GM23338 (cell line): ENCODE measurements at regions not wholly inside any gene's neighbourhood (a gene's known extent, or its start where the extent isn't known, plus 50 kb on each side); places are given as distances from the start of the nearest gene placed in this dataset.

ENCODE experiments used
- ATAC-seq: fragments of 200-7000 bp; cut with Tn5 transposase; 3 replicates; pipeline ENCODE4 v1.9.1; 2020
- DNase-seq: peaks from one replicate; pipeline ENCODE4 v3.0.0-alpha.2; 2015; ENCODE audit warnings: low spot score
- H2AFZ ChIP-seq: fragments of 200-600 bp; sonication (generic); 2 replicates; pipeline ENCODE4 v1.8.0; 2016; ENCODE audit warnings: antibody characterized with exemption, mild to moderate bottlenecking, moderate library complexity
- H3F3A ChIP-seq: fragments of 200-600 bp; sonication (generic); replicated peaks from 2 replicates; pipeline ENCODE4 v1.8.0; 2017; ENCODE audit warnings: antibody characterized with exemption, mixed run types, low read depth
- H3K27ac ChIP-seq: fragments of 200-600 bp; sonication (generic); 2 replicates; pipeline ENCODE4 v1.6.1; 2016; ENCODE audit warnings: low read depth
- H3K27me3 ChIP-seq: fragments of 200-600 bp; sonication (generic); 2 replicates; pipeline ENCODE4 v1.8.0; 2016; ENCODE audit warnings: mild to moderate bottlenecking, mixed run types, moderate library complexity; ENCODE audit not compliant: insufficient read depth
- H3K36me3 ChIP-seq: fragments of 200-600 bp; sonication (generic); 2 replicates; pipeline ENCODE4 v1.8.0; 2016; ENCODE audit warnings: mild to moderate bottlenecking; ENCODE audit not compliant: insufficient read depth
- H3K4me1 ChIP-seq: fragments of 200-600 bp; sonication (generic); 2 replicates; pipeline ENCODE4 v1.8.0; 2016; ENCODE audit warnings: mild to moderate bottlenecking, moderate library complexity; ENCODE audit not compliant: insufficient read depth
- H3K4me2 ChIP-seq: fragments of 200-600 bp; sonication (generic); 2 replicates; pipeline ENCODE4 v1.7.1; 2017; ENCODE audit warnings: mixed run types
- H3K4me3 ChIP-seq: fragments of 200-600 bp; sonication (generic); 2 replicates; pipeline ENCODE4 v1.6.1; 2016; ENCODE audit warnings: mixed run types
- H3K79me2 ChIP-seq: fragments of 200-600 bp; sonication (generic); replicated peaks from 2 replicates; pipeline ENCODE4 v1.8.0; 2017; ENCODE audit warnings: mild to moderate bottlenecking; ENCODE audit not compliant: insufficient read depth
- H3K9me2 ChIP-seq: fragments of 200-600 bp; sonication (generic); 2 replicates; pipeline ENCODE4 v1.8.0; 2017; ENCODE audit not compliant: insufficient read depth
- H4K20me1 ChIP-seq: fragments of 200-600 bp; sonication (generic); replicated peaks from 2 replicates; pipeline ENCODE4 v1.8.0; 2017; ENCODE audit warnings: mild to moderate bottlenecking; ENCODE audit not compliant: insufficient read depth
- H3K27ac Mint-ChIP-seq: 2 replicates; pipeline ENCODE4 v1.8.0; 2020; ENCODE audit warnings: inconsistent platforms, mild to moderate bottlenecking, moderate library complexity, mixed read lengths
- H3K27me3 Mint-ChIP-seq: 3 replicates; pipeline ENCODE4 v1.8.0; 2022; ENCODE audit warnings: low read depth, mild to moderate bottlenecking, moderate library complexity, mixed read lengths, inconsistent platforms; ENCODE audit not compliant: insufficient read depth, poor library complexity
- H3K36me3 Mint-ChIP-seq: 3 replicates; pipeline ENCODE4 v1.8.0; 2021; ENCODE audit warnings: low read depth, mild to moderate bottlenecking, inconsistent platforms, moderate library complexity, mixed read lengths
- H3K4me1 Mint-ChIP-seq: 3 replicates; pipeline ENCODE4 v1.8.0; 2020; ENCODE audit warnings: mild to moderate bottlenecking, inconsistent platforms, mixed read lengths
- H3K4me3 Mint-ChIP-seq: 3 replicates; pipeline ENCODE4 v1.8.0; 2021; ENCODE audit warnings: moderate library complexity, mild to moderate bottlenecking, inconsistent platforms, mixed read lengths
- H3K9me3 Mint-ChIP-seq: 3 replicates; pipeline ENCODE4 v1.8.0; 2020; ENCODE audit warnings: moderate library complexity, mild to moderate bottlenecking, inconsistent platforms, mixed read lengths
- CREB1 ChIP-seq: fragments of 250-450 bp; sonication (Bioruptor Pico); IDR thresholded peaks from 2 replicates; pipeline ENCODE4 v1.5.0; 2020; ENCODE audit warnings: low read depth, mild to moderate bottlenecking, moderate library complexity
- CTCF ChIP-seq, 2 experiments: fragments of 200-600 bp in 1 of 2; sonication (generic) in 1 of 2; conservative IDR thresholded peaks; 2 replicates each; pipeline versions ENCODE4 v1.5.1 to v1.6.1; 2016 to 2017; ENCODE audit warnings: antibody characterized with exemption in 2 of 2, low read depth in 2 of 2, mild to moderate bottlenecking in 2 of 2, moderate library complexity in 1 of 2
- ETS1 ChIP-seq: IDR thresholded peaks from 2 replicates; pipeline ENCODE4 v1.6.1; 2016; ENCODE audit warnings: antibody characterized with exemption
- EZH2 ChIP-seq: fragments of 200-600 bp; sonication (generic); IDR thresholded peaks from one replicate; pipeline ENCODE4 v1.8.0; 2017; ENCODE audit warnings: antibody characterized with exemption, mild to moderate bottlenecking, low read depth; ENCODE audit not compliant: unreplicated experiment
- EZH2phosphoT487 ChIP-seq: fragments of 200-600 bp; sonication (generic); IDR thresholded peaks from one replicate; pipeline ENCODE4 v1.8.1; 2018; ENCODE audit warnings: antibody characterized with exemption; ENCODE audit not compliant: unreplicated experiment
- JUNB ChIP-seq: IDR thresholded peaks from one replicate; pipeline ENCODE4 v1.6.1; 2016; ENCODE audit warnings: antibody characterized with exemption; ENCODE audit not compliant: unreplicated experiment
- NANOG ChIP-seq: IDR thresholded peaks from 2 replicates; pipeline ENCODE4 v1.6.1; 2016; ENCODE audit warnings: antibody characterized with exemption, borderline replicate concordance
- POLR2AphosphoS5 ChIP-seq: IDR thresholded peaks from 2 replicates; pipeline ENCODE4 v1.6.1; 2016; ENCODE audit warnings: antibody characterized with exemption, low read depth
- REST ChIP-seq: IDR thresholded peaks from one replicate; pipeline ENCODE4 v1.6.1; 2018; ENCODE audit warnings: antibody characterized with exemption; ENCODE audit not compliant: unreplicated experiment
- ZNF114 ChIP-seq: fragments of 250-450 bp; sonication (Bioruptor Pico); IDR thresholded peaks from 2 replicates; pipeline ENCODE4 v1.5.0; 2020; ENCODE audit warnings: mild to moderate bottlenecking, moderate library complexity
- ZNF331 ChIP-seq: fragments of 250-450 bp; sonication (Bioruptor Pico); IDR thresholded peaks from 2 replicates; pipeline ENCODE4 v1.5.0; 2020; ENCODE audit warnings: low read depth, mild to moderate bottlenecking, moderate library complexity

GRCh38 chr18:8503248-8503647 lies 106.0 kb upstream of the RAB12 start (continued):
- TF ChIP-seq ZNF331: no peak
- TF ChIP-seq CTCF (conservative IDR thresholded peaks at IDR 0.05; ENCODE audit: low read depth in 2 of 2): no peak
- TF ChIP-seq JUNB: no peak
- TF ChIP-seq EZH2phosphoT487: no peak
- TF ChIP-seq CREB1 (CRISPR knock-in tag): no peak
- no peak for TF ChIP-seq EZH2
- TF ChIP-seq NANOG: no peak
- no peak for TF ChIP-seq ETS1

GRCh38 chr18:8504424-8504823 lies 104.8 kb upstream of the RAB12 start:
- no peak overlapping the region for H3K4me3 Mint-ChIP-seq
- 0 out of 3 replicates have a peak, but pooled peaks cover 2% of the 10 kb centered on the region for H3K4me1 Mint-ChIP-seq
- TF ChIP-seq NANOG: no peak
- TF ChIP-seq REST: no peak
- TF ChIP-seq CTCF (conservative IDR thresholded peaks at IDR 0.05; ENCODE audit: low read depth in 2 of 2): no peak
- TF ChIP-seq CREB1 (CRISPR knock-in tag): no peak
- TF ChIP-seq JUNB: no peak
- no peak for TF ChIP-seq ZNF331
- no peak for TF ChIP-seq EZH2phosphoT487
- TF ChIP-seq ETS1: no peak
- TF ChIP-seq ZNF114: no peak
- no peak for TF ChIP-seq EZH2
- no peak for TF ChIP-seq POLR2AphosphoS5

More at GRCh38 chr18:8504424-8504823, 104.8 kb upstream of the RAB12 start:
- Histone ChIP-seq H3K36me3 (no peaks in the 10 kb centered on the region), H3K4me3 (no peak overlapping the region), H4K20me1 (no peaks in the 10 kb centered on the region), H3K9me2 (0 out of 2 replicates have a peak, but pooled peaks cover 5% of the 10 kb centered on the region), H3K4me1 (no peaks in the 10 kb centered on the region), H3K4me2 (no peak overlapping the region), H2AFZ (no peak overlapping the region), H3K79me2 (no peaks in the 10 kb centered on the region), H3F3A (no peaks in the 10 kb centered on the region), H3K27me3 (no peaks in the 10 kb centered on the region), H3K27ac (no peak overlapping the region)
- Mint-ChIP-seq H3K9me3 (no peaks in the 10 kb centered on the region), H3K27me3 (no peaks in the 10 kb centered on the region), H3K36me3 (no peaks in the 10 kb centered on the region), H3K27ac (no peak overlapping the region)
- ATAC-seq: no peak
- no peak for DNase-seq
